ENCODE measurements at regions not wholly inside any gene's neighbourhood (a gene's known extent, or its start where the extent isn't known, plus 50 kb on each side); places are given as distances from the start of the nearest gene placed in this dataset.

GRCh38 chr2:128450211-128451024 is 131.8 kb upstream of the HS6ST1 start:
- no peak for DNase-seq (ENCODE audit: low spot score)

GRCh38 chr2:128451084-128452023 is 132.7 kb upstream of the HS6ST1 start:
- DNase-seq (ENCODE audit: low spot score) = no peak

GRCh38 chr2:128452024-128452411 is 133.3 kb upstream of the HS6ST1 start:
- no peak for DNase-seq (ENCODE audit: low spot score)

GRCh38 chr2:128452536-128453530 is 134.2 kb upstream of the HS6ST1 start:
- DNase-seq (ENCODE audit: low spot score) = no peak

GRCh38 chr2:128454980-128455720 is 136.5 kb upstream of the HS6ST1 start:
- DNase-seq (ENCODE audit: low spot score) = no peak

- no peak for DNase-seq (ENCODE audit: low spot score)
Measured at GRCh38 chr2:128455721-128456050, 137.0 kb upstream of the HS6ST1 start.

GRCh38 chr2:128456281-128456680 is 137.6 kb upstream of the HS6ST1 start:
- DNase-seq (ENCODE audit: low spot score) = no peak

GRCh38 chr2:128457006-128457604 is 138.4 kb upstream of the HS6ST1 start:
- DNase-seq (ENCODE audit: low spot score) = no peak

GRCh38 chr2:128457716-128458115 is 139.0 kb upstream of the HS6ST1 start:
- DNase-seq (ENCODE audit: low spot score) = no peak

GRCh38 chr2:128458505-128458904 is 139.8 kb upstream of the HS6ST1 start:
- no peak for DNase-seq (ENCODE audit: low spot score)

GRCh38 chr2:128464456-128464855 is 145.8 kb upstream of the HS6ST1 start:
- DNase-seq (ENCODE audit: low spot score) = no peak

- DNase-seq (ENCODE audit: low spot score) = no peak
Measured at GRCh38 chr2:128465246-128466170, 146.8 kb upstream of the HS6ST1 start.

GRCh38 chr2:128466376-128466775 is 147.7 kb upstream of the HS6ST1 start:
- DNase-seq (ENCODE audit: low spot score) = no peak

- no peak for DNase-seq (ENCODE audit: low spot score)
Measured at GRCh38 chr2:128466776-128467175, 148.1 kb upstream of the HS6ST1 start.

- DNase-seq (ENCODE audit: low spot score) = no peak
Measured at GRCh38 chr2:128467321-128467969, 148.8 kb upstream of the HS6ST1 start.

- no peak for DNase-seq (ENCODE audit: low spot score)
Measured at GRCh38 chr2:128468186-128468920, 149.7 kb upstream of the HS6ST1 start.

- no peak for DNase-seq (ENCODE audit: low spot score)
Measured at GRCh38 chr2:128469203-128469602, 150.5 kb upstream of the HS6ST1 start.

- DNase-seq (ENCODE audit: low spot score) = no peak
Measured at GRCh38 chr2:128469875-128470274, 151.2 kb upstream of the HS6ST1 start.
